ENCODE measurements at regions not wholly inside any gene's neighbourhood (a gene's known extent, or its start where the extent isn't known, plus 50 kb on each side); places are given as distances from the start of the nearest gene placed in this dataset.

DNA sequence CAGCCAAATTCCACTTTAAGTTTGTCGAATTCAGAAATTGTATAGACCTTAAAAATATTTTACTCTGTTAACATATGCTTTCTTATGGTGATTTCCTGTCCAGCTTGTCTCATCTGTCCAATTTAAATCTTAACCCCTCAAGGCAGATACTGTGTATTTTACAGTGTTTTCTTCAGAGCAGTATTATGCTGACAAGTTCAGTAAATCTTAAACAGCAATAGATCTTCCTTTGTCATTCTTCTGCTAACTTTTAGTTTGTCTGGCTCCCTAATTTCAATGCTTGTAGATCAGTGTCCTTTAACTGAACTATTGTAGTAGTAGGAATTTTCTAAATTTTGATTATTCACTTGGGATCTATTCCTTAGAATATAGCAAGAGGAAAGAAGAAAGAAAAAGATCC is 52.8 kb upstream of the MEIS1 start:
- no peak for DNase-seq

DNA sequence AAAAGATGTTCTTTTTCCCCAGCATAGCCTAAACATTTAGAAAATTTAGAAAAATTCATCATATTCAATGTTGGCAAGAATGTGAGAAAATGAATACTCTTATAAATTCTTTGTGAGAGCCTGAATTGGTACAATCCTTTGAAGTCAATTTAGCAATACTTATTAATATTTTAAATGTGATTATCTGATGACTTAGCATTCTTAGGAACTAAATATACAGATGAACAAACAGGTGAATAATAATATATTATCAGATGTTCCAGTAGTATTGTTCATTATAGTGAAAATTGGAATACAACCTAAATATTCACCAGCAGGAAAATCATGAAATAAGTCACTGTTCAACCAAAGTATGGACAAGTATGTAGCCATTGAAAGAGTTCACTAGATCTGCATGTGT is 55.5 kb upstream of the MEIS1 start:
- no peak for DNase-seq

DNA sequence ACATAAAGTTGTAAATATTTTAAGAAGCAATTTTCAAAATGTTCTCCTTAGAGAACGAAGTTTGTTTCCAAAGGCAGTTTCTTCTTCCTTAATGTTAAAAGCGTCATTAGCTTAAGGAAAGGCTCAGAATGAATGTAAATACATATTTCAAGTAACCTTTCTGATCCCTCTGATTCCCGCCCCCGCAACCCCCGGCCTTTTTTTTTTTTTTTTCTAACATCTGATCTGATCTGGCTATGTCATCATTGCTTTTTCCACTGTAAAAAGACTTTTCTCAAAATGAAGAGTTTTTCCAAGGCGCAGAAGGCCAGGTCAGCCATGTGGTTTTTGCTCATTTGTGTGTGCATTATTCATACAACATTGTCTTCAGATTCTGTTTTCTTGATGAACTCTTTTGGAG is 57.1 kb upstream of the MEIS1 start:
- DNase-seq = no peak

DNA sequence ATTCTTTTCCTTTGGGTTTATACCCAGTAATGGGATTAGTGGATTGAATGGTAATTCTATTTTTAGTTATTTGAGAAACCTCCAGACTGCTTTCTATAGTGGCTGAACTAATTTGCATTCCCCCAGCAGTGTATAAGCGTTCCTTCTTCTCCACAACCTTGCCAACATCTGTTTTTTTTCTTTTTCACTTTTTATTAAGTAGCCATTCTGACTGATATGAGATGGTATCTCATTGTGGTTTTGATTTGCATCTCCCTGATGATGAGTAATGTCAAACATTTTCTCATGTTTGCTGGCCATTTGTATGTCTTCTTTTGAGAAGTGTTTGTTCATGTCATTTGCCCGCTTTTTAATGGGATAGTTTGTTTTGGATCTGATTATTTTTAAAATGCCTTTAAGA is 64.1 kb upstream of the MEIS1 start:
- DNase-seq = no peak

DNA sequence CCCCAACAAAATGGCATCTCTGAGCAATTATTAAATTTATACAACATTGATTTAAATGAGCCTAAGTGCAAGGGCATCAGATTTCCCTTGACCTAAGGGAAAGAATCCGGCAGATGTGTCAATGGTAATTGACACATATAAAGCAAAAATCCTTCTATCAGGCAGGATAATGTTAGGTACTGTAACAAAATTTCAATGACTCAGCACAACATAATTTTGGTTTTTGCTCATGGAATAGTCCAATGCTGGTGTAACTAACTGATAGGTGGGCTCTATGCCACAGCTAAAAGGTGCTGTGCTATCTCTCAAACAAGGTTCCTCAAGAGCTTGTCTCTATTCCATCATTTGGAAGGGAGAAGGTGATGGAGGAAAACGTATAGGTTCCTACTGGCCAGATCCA is 68.3 kb upstream of the MEIS1 start:
- DNase-seq = no peak

DNA sequence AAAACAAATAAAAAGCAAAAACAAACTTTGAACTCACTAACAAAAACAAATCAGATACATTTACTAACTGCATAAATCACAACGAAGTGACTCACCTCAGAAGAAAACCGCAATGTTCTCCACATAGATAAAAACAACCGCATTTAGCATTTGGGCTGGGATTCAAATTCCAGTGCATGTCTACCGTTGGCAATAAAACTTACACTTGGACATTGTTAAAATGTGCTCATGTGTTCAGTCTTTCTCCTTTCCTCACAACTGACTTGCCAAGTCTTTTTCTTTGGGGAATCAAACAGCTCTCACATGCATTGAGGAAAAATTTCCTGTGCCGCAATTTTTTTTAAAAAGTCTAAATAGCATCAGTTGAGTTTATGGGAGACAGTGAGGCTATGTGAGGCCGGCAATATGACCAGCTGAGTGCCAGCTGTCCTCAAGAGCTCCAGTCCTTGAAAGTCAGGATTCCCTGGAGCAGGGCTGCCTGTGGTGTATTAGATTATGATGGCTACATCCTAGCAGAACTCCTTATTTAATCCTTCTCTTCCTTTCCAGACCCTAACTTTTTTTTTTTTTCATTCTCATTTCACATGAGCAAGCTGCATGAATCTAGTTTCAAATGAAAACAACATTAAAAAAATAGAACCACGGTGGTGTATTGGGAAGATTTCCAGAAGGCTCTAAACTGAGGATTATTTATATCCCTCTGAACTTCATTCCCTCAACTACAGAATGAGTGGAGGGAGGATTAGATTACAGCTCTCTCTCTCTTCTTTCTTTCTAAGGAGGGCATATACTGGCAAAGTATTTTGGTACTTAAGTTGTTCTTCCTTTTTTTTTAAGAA is 70.2 kb upstream of the MEIS1 start:
- DNase-seq = no peak

DNA sequence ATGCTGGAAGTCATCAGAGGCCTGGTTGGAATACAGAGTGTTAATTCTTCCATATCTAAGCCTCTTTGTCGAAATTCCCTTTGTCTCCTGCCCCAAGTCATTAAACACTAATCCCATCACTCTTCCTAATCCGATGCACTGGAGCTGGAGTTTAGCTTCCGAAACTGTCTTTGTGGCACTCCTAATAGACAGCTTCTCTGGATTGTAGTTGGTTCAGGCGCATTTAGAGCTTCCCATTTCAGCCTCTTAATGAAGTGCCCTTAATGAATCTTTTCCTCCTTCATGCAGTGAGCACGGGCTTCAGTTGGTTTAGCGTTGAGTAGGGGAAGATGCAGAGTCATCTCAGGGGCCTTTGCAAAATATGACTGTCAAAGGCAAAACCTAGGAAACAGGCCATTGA is 72.2 kb upstream of the MEIS1 start:
- no peak for DNase-seq

DNA sequence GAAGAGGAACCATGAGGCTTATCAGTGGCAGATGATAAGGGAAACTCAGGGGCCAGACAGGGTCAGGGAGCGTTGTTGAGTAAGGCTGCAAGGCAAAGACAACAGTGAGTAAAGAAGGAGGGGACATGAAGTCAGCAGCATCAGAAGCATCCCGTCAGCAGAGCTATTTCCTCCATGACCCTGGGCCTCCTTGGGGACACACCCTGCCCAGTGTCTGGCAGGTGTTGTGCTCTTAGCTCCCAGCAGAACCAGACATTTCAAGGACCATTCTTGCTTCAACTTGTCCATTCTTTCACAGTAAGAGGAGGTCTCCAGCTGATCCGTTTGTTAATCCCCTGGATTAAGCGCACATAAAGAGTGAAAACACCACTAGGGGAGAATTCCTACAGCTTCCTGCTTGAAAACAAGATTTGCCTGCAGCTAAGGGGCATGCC is 88.7 kb upstream of the MEIS1 start:
- no peak for DNase-seq

DNA sequence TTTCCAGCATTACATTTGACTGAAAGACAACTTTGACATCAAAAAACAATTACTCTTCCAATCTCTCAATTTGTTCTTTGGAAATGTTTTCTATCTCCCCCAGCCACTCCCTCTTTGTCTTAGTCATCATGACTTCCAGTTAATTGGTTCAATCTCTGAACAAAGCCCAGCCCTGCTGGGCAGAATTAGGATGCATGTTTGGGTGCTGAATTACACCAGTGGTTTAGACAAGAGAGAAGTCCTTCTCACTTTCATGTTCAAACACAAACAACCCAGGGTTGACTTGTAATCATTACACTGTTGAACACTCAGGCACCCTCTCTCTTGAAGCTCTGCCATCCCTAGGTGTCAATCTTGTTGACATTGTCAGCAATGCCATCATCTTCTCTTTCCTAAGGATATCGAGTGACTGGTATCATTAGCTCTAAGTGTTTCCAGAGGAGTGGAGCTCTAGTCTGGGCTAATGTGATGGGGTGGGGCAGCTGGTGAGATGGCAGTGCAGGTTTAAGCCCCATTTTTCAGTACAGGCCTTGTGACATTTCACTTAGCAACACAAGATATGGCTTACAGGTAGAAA is 90.8 kb upstream of the MEIS1 start:
- no peak for DNase-seq

DNA sequence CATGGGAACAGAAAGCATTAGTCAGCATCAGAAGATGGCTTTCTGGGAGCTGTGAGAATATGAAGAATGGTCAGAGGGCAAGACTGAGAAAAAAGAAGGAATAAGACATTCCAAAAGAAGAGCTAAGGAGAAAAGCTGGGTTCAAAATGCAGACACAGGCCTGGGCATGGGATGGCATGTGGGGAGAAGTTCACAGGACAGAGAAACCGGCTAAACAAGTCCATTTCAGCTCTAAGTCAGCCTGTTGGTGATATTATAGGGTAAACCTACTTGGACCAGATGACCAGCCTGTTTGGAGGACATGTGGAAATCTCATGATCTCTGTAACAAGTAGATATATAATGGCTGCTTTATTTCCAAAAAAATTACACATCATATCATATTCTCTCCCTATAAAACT is 91.7 kb upstream of the MEIS1 start:
- DNase-seq = no peak

DNA sequence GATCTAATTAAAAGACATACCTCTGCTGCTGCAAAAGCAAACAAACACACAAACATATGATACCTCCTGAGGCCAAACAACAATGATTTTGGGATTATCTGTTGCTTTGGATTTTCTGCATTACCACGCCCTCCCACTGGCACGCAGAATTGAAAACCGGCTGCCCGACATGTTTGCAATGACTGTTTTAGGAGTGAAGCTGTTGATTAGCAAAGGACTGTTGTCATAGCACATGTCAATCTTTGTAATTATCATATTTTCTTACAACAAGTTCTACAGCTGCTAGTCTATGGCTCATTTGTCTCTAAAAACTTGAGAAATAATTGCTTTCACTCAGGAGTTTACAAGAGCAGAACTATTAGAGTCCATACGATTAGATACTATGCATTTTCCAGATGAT is 94.4 kb upstream of the MEIS1 start:
- no peak for DNase-seq

DNA sequence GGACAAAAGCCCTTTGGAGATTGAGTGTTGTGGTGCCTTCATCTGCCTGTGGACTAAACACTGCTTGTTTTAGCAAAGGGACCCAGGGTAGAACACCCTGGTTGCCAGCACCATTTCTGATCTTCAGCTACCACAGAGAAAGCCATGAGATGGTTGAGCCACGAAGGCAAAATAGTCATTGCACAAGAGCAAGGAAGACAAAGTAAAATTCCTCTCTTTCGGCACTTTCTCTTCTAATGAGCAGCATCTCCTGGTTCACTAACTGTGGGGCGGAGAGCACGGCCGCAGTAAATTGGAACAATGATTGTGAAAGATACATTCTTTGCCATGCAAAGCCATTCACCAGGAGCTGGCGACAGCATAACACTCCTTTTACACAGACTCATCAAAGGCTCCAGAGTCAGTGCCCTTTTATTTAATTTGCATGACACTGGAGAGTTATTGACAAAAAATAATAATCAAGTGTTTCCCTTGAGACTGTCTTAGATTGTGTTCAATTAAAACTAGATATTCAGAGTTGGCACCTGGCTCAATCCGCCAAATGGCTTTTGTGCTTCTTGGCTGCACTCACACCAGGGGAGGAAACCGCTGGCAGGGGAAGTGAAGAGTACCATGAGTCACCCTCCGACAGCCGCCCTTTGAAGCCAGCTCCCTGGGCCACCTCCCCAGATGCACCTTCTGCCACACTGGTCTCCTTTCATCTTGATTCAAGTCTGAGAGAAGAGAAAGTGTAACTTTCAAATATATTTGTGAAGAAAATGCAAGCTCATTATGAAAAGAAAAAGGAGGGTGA is 100.5 kb upstream of the MEIS1 start:
- no peak for DNase-seq

DNA sequence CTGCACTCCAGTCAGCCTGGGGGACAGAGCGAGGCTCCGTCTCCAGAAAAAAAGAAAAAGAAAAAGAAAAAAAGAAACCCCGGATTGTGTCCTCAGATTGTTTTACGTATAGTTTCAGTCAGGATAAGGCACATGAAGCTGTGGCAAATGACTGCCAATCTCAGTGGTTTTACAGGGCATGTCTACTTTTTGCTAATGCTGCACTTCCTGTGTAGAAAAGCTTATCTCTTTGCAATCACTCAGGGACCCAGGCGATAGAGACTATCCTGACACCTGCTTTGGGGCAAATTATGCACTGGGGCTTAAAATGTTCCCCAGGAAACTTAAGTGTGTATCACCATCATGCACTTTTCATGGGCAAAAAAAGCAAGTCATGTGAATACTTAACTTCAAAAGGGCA is 103.7 kb upstream of the MEIS1 start:
- DNase-seq = no peak

DNA sequence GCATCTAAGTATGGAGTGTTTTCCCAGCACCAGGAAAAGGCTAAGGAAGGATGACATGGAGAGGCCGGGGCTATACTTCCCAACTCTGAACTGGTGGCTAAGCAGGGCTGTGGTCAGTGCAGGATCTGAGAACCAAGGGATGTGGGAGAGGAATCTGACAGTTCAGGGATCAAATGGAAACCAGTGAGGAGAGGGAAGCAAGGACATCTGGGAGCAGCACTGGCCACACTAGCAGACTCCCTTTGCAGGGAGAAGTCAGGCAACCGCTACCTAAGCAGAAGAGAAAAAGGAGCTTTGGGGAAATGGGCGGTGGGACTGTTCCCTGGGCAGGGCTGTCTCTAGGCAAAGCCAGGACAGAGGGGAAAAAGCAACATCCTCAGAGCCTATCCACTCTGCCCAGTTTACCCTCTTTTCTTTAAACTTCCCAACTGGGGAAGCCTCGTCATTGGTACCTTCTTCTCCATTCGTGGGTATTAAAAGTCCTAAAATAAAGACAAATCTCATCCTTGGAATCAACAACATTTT is 105.8 kb upstream of the MEIS1 start:
- DNase-seq = no peak

DNA sequence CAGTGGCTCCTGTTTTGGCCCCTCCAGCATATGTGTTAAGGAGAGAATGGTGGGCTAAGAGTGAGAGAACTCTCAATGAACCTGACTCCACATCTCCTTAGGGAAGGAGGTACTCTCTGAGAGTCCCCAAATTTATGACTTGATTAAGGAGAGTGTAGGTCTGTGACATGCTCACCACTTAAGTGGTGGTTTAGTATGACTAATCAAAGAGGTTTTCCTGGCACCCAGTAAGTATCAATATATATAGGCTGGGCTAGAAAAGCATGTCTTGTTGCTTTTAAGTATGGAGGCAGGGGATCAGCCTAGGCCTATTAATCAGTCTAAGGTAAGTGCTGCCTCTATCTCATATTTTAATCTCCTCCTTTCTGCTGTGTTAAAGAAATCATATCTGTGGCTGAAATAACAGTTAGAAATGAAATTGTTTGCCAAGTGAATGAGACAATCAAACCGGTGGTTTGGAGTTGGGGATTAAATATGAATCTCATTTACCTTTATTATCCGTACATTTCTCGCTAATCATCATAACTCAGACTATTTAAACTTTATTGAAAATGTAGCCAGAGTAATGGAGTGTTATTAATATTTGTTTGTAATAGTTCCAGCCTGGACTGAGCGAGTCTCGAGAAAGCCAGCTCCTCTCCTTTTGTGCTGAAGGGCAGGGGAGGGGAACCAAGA is 107.7 kb upstream of the MEIS1 start:
- DNase-seq = no peak

DNA sequence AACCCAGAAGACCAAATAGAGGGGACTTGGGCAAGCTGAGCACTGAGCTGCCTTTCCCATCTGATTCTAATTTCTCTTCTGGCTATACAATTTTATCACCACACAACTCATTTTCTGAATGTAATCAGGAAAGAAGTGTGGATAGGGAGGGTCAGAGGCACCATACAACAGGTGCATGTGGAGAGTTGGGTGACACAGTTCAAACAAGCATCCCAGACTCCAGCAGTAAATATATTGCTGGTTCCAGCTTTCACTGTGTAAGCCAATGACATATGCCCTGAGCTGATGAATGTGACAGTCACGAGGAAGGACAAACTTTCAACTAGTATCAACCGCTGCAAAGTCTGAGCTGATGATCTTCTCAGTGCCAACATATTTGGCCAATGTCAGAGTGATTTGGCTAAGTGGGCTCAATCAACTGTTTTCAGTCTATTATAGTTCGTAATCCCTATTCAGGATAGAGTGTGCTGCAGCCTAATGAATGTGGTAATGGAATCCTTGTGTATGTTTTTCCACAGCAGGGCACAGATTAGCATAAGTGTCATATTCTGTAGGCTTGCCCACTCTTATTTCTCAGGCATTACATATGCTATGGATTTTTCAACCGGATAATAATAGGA is 109.9 kb upstream of the MEIS1 start:
- no peak for DNase-seq

DNA sequence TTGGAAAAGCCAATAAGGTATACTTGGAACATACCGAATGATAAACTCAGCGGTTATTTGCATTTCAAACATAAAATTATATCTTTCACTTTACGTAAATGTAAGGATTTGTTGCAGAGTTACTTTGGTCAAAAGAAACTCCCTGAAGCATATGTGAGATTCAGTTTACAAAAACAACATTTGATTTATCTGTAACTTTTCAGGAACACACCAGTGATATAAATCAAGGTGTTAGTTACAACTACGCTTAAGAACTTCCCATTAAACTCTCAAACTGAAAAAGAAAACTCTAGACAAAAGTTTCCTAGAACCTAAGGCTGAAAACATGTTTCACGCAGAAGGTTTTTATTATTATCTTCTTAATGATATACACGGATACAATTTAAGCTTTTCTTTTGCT is 110.6 kb upstream of the MEIS1 start:
- DNase-seq = no peak

DNA sequence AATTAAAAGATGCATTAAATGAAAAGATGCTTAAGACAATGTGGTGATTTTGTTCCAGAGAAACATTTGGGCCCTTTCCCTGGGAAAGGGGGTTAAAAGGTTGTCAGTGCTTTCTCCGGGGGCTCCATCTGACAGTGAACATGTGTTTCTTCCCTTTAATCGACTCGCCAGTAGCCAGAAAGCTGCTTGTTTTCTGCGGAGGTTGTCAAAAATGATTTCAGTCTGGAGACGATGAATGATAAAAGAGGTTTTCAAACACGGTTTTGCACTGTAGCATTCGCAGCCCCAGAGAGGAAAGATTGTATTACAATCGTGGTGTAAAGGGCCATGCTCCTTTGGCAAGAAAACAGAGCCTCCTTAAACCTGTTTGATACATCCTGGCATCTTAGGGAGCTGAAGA is 111.5 kb upstream of the MEIS1 start:
- no peak for DNase-seq

DNA sequence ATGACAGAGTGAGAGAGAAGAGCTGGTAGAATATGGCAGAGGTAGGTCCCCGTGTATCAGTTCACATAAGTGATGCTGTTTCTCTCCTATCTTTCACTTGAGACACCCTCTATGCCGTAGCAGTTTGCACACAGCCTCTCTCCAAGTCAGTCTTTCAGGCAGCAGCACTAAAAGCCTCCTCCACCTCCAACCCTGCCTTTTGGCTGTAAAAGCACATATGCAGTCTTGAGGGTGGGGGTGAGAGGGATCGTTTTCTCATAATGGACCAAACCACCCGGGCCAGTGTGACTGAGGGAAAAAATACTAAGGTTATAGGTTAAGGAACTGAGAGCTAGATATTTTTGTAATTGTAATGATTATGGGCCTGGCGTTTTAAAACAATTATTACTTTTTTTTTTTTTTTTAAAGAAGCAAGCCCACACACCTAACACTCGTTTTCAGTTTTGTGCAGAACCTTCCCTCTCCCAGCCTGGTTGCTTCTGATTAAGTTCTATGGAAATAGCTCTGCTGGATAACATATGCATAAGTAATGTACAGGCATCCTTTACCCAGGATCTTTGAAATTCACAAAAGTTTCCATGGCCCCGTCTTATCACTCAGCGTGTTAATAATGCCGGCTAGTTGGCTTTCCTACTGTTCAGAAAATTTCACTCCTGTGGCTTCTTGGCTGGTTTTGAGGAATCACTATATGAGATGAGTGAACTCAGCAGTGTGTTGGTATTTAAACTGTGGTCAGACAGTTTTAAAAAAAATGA is 112.2 kb upstream of the MEIS1 start:
- no peak for DNase-seq

DNA sequence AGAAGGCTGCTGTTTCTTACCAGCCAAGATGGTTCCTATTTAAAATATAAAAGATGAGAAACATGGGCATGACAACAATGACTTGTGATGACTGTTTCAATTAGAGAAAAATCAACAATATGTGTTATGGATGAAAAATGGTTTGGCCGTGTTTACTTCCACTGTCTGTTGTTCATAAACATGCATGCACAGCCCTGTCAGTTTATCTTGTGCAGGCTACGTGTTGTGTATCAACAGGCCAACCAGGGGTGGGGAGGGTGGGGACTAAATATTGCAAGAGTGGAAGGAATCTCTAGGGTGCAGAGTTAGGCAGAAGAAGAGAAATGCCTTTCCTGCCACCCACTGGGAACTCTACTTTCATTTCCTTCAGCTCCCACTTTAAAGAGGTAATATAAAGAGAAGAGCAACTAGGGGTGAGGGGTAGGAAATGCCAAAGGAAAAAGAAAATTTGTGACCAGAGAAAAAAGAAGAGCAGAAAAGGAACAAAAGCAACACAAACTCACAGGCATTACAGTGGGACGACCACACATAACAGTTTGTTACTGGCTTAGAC is 116.8 kb upstream of the MEIS1 start:
- DNase-seq = no peak

DNA sequence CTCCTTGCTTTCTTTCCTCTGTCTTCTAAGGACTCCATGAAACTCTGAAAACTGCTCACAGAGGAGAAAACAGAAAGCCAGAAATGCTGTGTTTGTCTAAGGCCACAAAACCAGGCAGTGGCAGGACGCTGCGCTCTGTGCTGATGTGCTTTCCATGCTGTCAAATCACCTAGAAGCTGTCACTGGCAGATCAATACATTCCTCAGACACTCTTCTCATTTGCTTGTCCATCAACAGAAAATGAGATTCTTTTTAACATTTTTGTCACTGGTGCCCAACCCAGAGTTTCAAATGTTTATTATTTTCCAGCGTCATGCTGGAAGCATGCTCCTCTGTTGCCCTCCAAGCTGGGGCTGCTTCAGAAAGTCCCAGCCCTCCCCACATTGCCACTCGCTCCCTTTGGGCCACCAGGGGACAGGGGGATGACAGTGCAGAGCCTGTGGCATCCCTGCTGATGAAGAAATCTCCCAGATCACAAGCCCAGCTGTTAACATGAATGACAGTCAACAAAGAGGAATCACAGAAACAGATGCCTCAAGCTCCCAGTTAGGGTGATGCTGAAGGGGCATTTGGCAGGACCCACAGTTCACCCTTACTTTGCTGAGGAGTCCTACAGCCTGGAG is 117.5 kb upstream of the MEIS1 start:
- DNase-seq = no peak

All from inflammatory macrophage (primary cell).